ENCODE measurements at regions not wholly inside any gene's neighbourhood (a gene's known extent, or its start where the extent isn't known, plus 50 kb on each side); places are given as distances from the start of the nearest gene placed in this dataset.
A peak's percentile ranks its signal among the peaks of the same experiment; 100 is the strongest.

DNA sequence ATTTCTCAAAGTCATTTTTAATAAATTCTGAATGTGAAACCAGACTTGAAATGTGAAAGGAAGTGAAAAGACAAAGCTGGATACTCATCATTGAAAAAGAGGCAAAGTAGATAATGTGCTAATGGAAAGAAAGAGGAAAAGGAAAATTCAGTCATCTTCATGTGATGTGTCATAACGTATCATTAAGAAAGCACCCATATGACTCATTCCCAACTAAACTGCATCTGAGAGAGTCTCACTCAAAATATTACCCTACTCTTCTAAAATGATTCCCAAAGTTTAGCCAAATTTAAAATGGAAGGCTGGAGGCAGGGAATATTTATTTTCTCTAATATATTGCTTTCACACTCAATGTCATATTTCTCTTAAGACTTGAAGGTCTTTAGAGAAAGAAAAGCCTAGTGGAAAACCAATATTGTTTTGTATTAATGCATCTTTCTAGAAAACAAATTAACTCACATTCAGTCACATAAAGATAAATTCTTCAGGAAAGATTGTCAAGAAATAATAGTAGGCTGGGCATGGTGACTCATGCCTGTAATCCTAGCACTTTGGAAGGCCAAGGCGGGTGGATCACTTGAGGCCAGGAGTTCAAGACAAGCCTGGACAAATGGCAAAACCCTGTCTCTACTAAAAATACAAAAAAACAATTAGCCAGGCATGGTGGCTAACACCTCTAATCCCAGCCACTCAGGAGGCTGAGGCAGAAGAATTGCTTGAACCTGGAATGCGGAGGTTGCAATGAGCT lies 129.9 kb downstream of the SLC30A10 start:
- TF ChIP-seq, protein P1, sequence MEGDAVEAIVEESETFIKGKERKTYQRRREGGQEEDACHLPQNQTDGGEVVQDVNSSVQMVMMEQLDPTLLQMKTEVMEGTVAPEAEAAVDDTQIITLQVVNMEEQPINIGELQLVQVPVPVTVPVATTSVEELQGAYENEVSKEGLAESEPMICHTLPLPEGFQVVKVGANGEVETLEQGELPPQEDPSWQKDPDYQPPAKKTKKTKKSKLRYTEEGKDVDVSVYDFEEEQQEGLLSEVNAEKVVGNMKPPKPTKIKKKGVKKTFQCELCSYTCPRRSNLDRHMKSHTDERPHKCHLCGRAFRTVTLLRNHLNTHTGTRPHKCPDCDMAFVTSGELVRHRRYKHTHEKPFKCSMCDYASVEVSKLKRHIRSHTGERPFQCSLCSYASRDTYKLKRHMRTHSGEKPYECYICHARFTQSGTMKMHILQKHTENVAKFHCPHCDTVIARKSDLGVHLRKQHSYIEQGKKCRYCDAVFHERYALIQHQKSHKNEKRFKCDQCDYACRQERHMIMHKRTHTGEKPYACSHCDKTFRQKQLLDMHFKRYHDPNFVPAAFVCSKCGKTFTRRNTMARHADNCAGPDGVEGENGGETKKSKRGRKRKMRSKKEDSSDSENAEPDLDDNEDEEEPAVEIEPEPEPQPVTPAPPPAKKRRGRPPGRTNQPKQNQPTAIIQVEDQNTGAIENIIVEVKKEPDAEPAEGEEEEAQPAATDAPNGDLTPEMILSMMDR (IDR thresholded peaks at IDR 0.05; ENCODE audit: unreplicated experiment in 3 of 3) = no peak
- Mint-ChIP-seq H3K4me1 (peaks cover 57% of the 10 kb centered on the region), H3K4me3 (no peak overlapping the region), H3K27me3 (ENCODE audit: low read depth) (peaks cover 5% of the 10 kb centered on the region), H3K36me3 (ENCODE audit: low read depth) (no peaks in the 10 kb centered on the region), H3K27ac (no peak overlapping the region), H3K9me3 (peaks cover 3% of the 10 kb centered on the region)

DNA sequence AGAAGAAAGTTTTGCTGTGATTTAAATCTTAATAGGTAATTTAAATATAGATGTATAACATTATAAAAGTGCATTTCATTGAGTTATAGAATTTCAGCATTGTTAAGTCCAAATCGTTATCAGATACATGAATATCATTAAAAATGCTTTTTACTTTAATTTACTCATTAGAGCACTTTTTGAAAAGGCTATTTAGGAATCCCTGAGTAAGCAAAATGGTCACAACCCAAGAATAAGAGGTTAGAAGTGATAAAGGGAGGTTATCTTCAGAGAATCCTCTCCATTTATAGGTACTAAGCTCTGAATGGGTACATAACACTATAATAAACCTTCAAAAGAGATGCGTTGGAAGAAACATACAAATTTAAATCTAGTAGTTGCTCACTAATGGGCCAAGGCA lies 130.7 kb downstream of the SLC30A10 start:
- TF ChIP-seq, protein P1 (IDR thresholded peaks at IDR 0.05; ENCODE audit: unreplicated experiment in 3 of 3) = no peak
- peaks cover 5% of the 10 kb centered on the region for H3K27me3 Mint-ChIP-seq (ENCODE audit: low read depth)
- H3K4me3 Mint-ChIP-seq = no peak overlapping the region
- H3K4me1 Mint-ChIP-seq = peaks cover 65% of the 10 kb centered on the region
- no peaks in the 10 kb centered on the region for H3K36me3 Mint-ChIP-seq (ENCODE audit: low read depth)
- H3K9me3 Mint-ChIP-seq = peaks cover 3% of the 10 kb centered on the region
- no peak overlapping the region for H3K27ac Mint-ChIP-seq

DNA sequence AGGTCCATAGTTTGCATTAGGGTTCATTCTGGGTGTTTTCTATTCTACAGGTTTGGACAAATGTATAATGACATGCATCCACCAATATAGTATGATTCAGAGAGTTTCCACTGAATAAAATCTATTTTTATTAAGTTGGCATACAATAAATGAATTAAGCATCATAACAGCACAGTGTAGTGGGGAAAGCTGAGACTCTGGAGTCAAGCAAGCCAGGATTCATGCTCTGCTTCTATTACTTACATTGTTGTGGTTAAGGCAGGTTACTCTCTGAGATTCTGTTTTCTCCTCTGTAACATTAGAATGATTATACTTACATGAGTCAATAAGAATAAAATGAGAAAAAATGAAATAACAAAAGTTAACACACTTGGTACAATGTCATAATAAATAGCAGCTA lies 131.3 kb downstream of the SLC30A10 start:
- Mint-ChIP-seq H3K9me3 (peaks cover 3% of the 10 kb centered on the region), H3K4me3 (no peak overlapping the region), H3K27me3 (ENCODE audit: low read depth) (peaks cover 5% of the 10 kb centered on the region), H3K4me1 (peaks cover 71% of the 10 kb centered on the region), H3K36me3 (ENCODE audit: low read depth) (no peaks in the 10 kb centered on the region), H3K27ac (no peak overlapping the region)
- TF ChIP-seq, protein P1 (IDR thresholded peaks at IDR 0.05; ENCODE audit: unreplicated experiment in 3 of 3) = no peak

DNA sequence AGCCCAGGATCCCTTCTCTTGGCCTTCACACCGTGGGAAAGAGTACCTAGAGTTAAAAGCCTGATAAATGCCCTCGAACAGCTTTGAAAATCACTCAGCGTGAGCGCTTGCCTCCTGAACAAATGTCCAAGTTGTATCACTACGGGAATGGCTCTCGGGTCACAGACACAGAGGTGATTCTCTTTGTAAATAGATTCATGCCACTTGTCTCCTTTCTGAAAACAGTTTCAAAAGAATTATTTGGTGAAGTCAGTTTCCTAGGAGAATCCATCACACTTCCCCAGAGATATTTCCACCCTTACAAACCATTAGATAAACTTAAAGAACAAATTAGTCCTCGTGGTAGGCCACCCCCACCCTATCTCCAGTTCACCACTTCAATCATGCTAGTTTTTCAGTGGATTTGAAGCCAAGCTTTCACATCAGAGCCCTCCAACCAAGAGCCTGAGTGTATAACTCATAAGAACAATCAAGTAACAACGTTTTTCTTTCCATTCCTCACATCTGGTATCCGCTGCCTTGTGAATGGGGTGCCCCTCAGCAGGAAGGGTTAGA lies 132.9 kb downstream of the SLC30A10 start:
- Mint-ChIP-seq H3K27me3 (ENCODE audit: low read depth) (peaks cover 5% of the 10 kb centered on the region), H3K4me1 (peaks cover 73% of the 10 kb centered on the region), H3K36me3 (ENCODE audit: low read depth) (no peaks in the 10 kb centered on the region), H3K27ac (peak overlapping the region; percentile 35 to 63 (median 40)), H3K4me3 (no peak overlapping the region), H3K9me3 (no peaks in the 10 kb centered on the region)
- TF ChIP-seq, protein P1 (IDR thresholded peaks at IDR 0.05; ENCODE audit: unreplicated experiment in 3 of 3) = no peak

DNA sequence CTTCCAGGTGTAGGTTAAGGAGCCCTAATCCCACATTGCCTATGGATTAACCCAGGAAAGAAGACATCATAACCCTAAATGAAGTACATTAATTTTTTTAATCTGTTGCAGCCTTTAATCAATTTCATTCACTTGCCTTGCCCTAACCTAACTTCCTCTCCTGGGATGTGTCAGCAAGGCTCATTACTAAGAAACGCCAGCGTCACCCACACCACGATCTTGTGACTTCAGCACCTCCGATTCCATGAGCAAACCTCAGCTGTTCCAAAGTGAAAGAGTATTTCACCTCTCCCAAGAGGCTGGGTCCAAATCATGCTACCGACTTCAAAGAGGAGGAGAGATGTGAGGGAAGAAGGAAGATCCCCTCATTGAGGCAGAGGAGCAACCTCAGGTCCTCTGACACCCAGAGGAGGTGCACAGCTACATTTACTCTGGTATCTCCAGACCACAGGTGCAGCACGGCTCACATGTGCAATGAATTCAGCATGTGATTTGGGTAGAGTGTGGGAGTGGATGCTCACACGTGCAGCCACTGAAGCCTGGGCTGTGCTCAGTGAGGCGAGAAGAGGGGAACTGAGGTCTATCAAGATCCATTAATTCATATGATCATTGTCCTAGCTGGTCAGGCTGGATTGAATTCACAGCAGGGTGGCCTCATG lies 134.1 kb downstream of the SLC30A10 start:
- Mint-ChIP-seq H3K4me3 (peak overlapping the region in 1 of 3 experiments; percentile 55), H3K27me3 (ENCODE audit: low read depth) (peaks cover 8% of the 10 kb centered on the region), H3K27ac (peak overlapping the region; percentile 4 to 40 (median 15)), H3K9me3 (peaks cover 6% of the 10 kb centered on the region), H3K36me3 (ENCODE audit: low read depth) (no peaks in the 10 kb centered on the region), H3K4me1 (peaks cover 74% of the 10 kb centered on the region)
- TF ChIP-seq, protein P1 (IDR thresholded peaks at IDR 0.05; ENCODE audit: unreplicated experiment in 3 of 3) = no peak

Data from nephron (organoid).